ENCODE measurements at regions not wholly inside any gene's neighbourhood (a gene's known extent, or its start where the extent isn't known, plus 50 kb on each side); places are given as distances from the start of the nearest gene placed in this dataset.

DNA sequence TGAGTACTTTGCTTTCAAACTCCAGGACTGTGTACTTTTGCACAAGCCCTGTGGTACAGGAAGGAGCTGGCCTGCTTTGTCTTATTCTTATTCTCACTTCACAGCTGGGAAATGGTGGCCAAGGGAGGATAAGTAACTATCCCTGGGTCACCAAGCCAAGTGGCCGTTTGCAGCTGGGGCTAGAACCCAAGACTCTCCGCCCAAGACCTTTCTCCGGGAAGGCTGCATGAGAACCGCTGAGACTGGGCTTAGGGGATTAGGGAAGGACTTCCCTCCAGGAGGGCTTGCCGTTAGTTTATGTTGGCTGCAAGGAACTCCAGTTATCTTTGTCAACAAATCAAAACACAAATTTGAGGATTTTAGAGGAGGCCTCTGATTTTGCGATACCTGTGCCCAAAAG is 109.5 kb upstream of the ADRA1D start:
- no peak overlapping the region for H3K27ac ChIP-seq
- H3K4me3 ChIP-seq = no peak overlapping the region
- no peaks in the 10 kb centered on the region for H3K9me3 ChIP-seq
- ChIA-PET POLR2A (no interaction called here), CTCF (interaction anchor here (0.6 kb wide), 2 partner anchors 24 to 362 kb away, joined by 3 read pairs; no protein-coding TSS in a partner anchor)
- DNase-seq (ENCODE audit: low read depth in 1 of 2, low spot score in 1 of 2) = no peak
- no peak for ATAC-seq
- WGBS (ENCODE audit: missing lambda C conversion rate) = 81% methylated on average over 6 of the region's 6 CpGs
- no peaks in the 10 kb centered on the region for H3K4me1 ChIP-seq
- H3K4me2 ChIP-seq = no peak overlapping the region
- TF ChIP-seq NPAS2 (CRISPR knock-in tag; IDR thresholded peaks at IDR 0.05; ENCODE audit: borderline replicate concordance) (no peak), CEBPB (IDR thresholded peaks at IDR 0.05) (no peak), RNF2 (IDR thresholded peaks at IDR 0.05; ENCODE audit: borderline replicate concordance, low read depth) (no peak), ZC3H11A (IDR thresholded peaks at IDR 0.05) (no peak), ZSCAN20 (CRISPR knock-in tag; IDR thresholded peaks at IDR 0.05) (no peak), JUNB (IDR thresholded peaks at IDR 0.05) (no peak), CHD2 (IDR thresholded peaks at IDR 0.05; ENCODE audit: low read length, partially characterized antibody) (no peak), EHMT2 (IDR thresholded peaks at IDR 0.05; ENCODE audit: low read depth) (no peak), ZNF302 (CRISPR knock-in tag; IDR thresholded peaks at IDR 0.05) (no peak), EHF (CRISPR knock-in tag; IDR thresholded peaks at IDR 0.05) (no peak), CBX8 (IDR thresholded peaks at IDR 0.05) (no peak), PHF8 (IDR thresholded peaks at IDR 0.05; ENCODE audit: borderline replicate concordance, low read depth) (no peak), EP300 (IDR thresholded peaks at IDR 0.05) (no peak), TFCP2L1 (CRISPR knock-in tag; IDR thresholded peaks at IDR 0.05) (no peak), SMC3 (IDR thresholded peaks at IDR 0.05) (no peak), MYC (IDR thresholded peaks at IDR 0.05; ENCODE audit: borderline replicate concordance, low read length) (no peak)
- TF ChIP-seq, protein P1, sequence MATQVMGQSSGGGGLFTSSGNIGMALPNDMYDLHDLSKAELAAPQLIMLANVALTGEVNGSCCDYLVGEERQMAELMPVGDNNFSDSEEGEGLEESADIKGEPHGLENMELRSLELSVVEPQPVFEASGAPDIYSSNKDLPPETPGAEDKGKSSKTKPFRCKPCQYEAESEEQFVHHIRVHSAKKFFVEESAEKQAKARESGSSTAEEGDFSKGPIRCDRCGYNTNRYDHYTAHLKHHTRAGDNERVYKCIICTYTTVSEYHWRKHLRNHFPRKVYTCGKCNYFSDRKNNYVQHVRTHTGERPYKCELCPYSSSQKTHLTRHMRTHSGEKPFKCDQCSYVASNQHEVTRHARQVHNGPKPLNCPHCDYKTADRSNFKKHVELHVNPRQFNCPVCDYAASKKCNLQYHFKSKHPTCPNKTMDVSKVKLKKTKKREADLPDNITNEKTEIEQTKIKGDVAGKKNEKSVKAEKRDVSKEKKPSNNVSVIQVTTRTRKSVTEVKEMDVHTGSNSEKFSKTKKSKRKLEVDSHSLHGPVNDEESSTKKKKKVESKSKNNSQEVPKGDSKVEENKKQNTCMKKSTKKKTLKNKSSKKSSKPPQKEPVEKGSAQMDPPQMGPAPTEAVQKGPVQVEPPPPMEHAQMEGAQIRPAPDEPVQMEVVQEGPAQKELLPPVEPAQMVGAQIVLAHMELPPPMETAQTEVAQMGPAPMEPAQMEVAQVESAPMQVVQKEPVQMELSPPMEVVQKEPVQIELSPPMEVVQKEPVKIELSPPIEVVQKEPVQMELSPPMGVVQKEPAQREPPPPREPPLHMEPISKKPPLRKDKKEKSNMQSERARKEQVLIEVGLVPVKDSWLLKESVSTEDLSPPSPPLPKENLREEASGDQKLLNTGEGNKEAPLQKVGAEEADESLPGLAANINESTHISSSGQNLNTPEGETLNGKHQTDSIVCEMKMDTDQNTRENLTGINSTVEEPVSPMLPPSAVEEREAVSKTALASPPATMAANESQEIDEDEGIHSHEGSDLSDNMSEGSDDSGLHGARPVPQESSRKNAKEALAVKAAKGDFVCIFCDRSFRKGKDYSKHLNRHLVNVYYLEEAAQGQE (IDR thresholded peaks at IDR 0.05) = no peak
- TF ChIP-seq, protein P2, sequence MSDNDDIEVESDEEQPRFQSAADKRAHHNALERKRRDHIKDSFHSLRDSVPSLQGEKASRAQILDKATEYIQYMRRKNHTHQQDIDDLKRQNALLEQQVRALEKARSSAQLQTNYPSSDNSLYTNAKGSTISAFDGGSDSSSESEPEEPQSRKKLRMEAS (IDR thresholded peaks at IDR 0.05) = no peak
- TF ChIP-seq, protein P3, sequence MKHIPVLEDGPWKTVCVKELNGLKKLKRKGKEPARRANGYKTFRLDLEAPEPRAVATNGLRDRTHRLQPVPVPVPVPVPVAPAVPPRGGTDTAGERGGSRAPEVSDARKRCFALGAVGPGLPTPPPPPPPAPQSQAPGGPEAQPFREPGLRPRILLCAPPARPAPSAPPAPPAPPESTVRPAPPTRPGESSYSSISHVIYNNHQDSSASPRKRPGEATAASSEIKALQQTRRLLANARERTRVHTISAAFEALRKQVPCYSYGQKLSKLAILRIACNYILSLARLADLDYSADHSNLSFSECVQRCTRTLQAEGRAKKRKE (CRISPR knock-in tag; IDR thresholded peaks at IDR 0.05; ENCODE audit: low read depth) = no peak
- TF ChIP-seq, protein P4, sequence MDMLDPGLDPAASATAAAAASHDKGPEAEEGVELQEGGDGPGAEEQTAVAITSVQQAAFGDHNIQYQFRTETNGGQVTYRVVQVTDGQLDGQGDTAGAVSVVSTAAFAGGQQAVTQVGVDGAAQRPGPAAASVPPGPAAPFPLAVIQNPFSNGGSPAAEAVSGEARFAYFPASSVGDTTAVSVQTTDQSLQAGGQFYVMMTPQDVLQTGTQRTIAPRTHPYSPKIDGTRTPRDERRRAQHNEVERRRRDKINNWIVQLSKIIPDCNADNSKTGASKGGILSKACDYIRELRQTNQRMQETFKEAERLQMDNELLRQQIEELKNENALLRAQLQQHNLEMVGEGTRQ (IDR thresholded peaks at IDR 0.05) = no peak
- no peak for FAIRE-seq

DNA sequence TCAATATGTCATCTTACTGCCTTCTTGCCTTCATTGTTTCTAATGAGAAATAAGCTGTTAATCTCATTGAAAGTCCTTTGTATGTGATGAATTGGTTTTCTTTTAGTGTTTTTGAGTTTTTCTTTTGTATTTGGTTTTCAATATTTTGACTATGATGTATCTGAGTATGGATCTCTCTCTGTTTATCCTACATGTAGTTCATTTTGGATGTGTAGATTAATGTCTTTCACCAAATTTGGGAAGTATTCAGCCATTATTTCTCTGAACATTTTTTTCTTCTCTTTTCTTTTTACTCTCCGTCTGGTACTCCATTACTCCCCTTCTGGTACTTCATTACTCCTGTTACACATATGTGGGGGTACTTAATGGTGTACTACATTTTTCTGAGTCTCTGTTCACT is 103.3 kb upstream of the ADRA1D start:
- no peak for TF ChIP-seq JUNB (IDR thresholded peaks at IDR 0.05)
- TF ChIP-seq KDM5A (IDR thresholded peaks at IDR 0.05) = no peak
- TF ChIP-seq HEYL (CRISPR knock-in tag; IDR thresholded peaks at IDR 0.05) = no peak
- TF ChIP-seq, protein P5, sequence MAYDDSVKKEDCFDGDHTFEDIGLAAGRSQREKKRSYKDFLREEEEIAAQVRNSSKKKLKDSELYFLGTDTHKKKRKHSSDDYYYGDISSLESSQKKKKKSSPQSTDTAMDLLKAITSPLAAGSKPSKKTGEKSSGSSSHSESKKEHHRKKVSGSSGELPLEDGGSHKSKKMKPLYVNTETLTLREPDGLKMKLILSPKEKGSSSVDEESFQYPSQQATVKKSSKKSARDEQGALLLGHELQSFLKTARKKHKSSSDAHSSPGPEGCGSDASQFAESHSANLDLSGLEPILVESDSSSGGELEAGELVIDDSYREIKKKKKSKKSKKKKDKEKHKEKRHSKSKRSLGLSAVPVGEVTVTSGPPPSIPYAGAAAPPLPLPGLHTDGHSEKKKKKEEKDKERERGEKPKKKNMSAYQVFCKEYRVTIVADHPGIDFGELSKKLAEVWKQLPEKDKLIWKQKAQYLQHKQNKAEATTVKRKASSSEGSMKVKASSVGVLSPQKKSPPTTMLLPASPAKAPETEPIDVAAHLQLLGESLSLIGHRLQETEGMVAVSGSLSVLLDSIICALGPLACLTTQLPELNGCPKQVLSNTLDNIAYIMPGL (CRISPR knock-in tag; IDR thresholded peaks at IDR 0.05; ENCODE audit: borderline replicate concordance) = no peak
- TF ChIP-seq, protein P6, sequence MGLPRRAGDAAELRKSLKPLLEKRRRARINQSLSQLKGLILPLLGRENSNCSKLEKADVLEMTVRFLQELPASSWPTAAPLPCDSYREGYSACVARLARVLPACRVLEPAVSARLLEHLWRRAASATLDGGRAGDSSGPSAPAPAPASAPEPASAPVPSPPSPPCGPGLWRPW (IDR thresholded peaks at IDR 0.05) = no peak
- TF ChIP-seq HDAC2 (IDR thresholded peaks at IDR 0.05) = no peak
- no peak overlapping the region for H3K4me2 ChIP-seq
- POLR2A ChIA-PET = no interaction called here
- no peak overlapping the region for H3K27ac ChIP-seq
- WGBS (ENCODE audit: missing lambda C conversion rate) = 84% methylated on average over 1 of the region's 1 CpG
- DNase-seq (ENCODE audit: low read depth in 1 of 2, low spot score in 1 of 2) = no peak
- peak; percentile 54 for FAIRE-seq
- H3K4me3 ChIP-seq = no peak overlapping the region
- no peaks in the 10 kb centered on the region for H3K4me1 ChIP-seq
- no peak for ATAC-seq
- peaks cover 8% of the 10 kb centered on the region; the same call in 2 of the 3 replicates for H3K9me3 ChIP-seq
- CTCF ChIA-PET = interaction anchor here (1.6 kb wide), 1 partner anchor 102 kb away, joined by 3 read pairs; no protein-coding TSS in a partner anchor

Measured in A549 (cell line).